Non-pigmented ciliary epithelial cell (primary cell): ENCODE measurements at regions not wholly inside any gene's neighbourhood (a gene's known extent, or its start where the extent isn't known, plus 50 kb on each side); places are given as distances from the start of the nearest gene placed in this dataset.

Experiments
- DNase-seq: peaks from one replicate; pipeline ENCODE4 v3.0.0-alpha.2; 2010; ENCODE audit warnings: low read depth

DNA sequence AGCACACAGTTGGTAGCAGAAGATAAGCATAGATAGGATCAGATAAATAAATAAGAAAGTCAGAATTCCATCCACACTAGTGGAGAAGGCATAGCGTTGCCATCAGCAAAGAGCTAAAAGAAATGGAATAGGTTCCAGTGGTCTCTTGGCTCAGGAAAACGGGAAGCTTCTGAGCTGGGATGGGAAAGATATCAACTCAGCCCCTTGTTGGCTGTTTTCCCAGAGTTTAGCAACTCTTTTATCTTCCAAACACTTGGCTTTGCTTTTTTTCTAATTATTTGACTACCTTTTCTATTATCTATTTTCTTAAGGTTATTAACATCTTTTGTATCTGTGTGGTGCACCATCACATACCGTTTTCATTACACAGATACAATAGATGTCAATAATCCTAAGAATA is 445.7 kb upstream of the TRPC7 start:
- DNase-seq: no peak

DNA sequence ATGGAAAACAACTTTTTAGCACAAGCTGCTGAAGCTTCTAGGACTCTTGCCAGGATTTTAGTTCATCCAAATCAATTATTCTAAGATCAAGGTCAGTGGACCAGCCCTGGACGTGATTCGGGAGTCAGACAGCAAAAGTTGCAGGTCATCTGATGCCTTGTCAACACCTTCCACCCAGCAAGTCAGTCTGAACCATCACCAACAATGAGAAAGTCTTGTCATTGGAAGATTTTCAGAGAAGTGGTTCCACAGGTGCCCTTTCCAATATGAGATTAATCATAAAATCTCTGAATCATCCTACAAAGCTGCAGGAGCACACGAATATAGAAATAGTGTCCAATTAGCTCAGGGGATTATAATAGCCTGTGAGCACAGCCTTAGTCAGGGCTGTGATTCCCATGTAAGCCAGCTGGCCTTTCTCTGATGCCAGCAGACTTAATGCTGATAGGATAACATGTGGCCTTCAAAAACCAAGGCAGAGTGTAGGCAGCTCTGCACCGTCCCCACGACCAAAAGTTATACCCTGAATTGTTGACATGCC is 445.0 kb upstream of the TRPC7 start:
- DNase-seq: peak; percentile 68

DNA sequence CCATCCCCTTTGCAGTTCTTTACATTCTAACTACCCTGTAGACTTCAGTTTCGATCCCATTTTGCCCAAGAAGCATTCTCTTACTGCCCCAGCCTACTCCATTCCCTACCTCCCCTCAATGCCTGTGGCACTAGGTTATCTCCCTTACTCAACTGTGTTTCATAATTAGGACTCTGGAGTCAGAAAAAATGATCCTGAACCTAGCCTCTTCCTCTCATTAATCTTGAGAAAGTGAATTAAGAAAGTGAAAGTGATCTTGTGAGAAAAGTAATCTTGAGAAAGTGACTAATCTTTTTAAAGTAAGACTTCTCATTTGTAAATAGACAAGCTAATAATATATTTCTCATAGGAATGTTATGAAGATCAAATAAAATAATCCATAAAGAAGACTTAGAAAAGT is 444.0 kb upstream of the TRPC7 start:
- no peak for DNase-seq

DNA sequence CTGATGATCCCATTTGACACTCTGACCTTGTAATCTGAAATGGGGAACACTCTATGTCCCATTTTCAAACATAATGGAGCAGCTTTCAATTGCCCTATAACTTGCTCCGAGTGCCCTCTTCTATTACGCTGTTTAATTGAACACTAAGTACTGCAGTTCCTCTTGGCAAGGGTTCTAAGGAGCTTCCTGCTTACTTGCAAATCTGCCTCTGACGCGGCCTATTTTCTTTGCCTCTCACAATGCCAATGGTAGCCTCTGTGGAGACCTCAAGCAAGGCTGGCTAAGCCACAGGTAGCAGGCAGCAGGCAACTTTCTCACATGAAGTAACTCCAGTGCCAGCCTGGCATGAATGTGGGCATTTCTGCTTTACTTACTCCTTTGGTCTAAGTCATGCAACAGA is 443.4 kb upstream of the TRPC7 start:
- no peak for DNase-seq

DNA sequence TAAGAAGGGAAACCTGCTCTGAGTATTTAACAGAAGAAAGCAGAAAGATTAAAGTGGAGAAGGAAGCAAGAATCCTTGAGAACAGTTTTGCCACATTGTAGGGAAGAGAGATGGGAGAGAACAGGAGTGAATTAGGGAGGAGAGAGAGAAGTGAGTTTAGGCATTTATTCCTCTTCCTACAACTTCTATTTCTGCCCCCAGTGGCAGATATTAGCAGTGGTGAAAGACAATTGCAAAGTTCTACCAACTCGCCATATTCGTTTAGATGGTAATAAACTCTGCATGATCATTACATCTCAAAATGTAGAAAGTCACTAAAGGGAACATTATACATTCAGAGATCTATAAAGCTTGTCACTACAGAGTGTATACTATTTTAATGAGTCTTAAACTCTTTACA is 440.1 kb upstream of the TRPC7 start:
- no peak for DNase-seq

DNA sequence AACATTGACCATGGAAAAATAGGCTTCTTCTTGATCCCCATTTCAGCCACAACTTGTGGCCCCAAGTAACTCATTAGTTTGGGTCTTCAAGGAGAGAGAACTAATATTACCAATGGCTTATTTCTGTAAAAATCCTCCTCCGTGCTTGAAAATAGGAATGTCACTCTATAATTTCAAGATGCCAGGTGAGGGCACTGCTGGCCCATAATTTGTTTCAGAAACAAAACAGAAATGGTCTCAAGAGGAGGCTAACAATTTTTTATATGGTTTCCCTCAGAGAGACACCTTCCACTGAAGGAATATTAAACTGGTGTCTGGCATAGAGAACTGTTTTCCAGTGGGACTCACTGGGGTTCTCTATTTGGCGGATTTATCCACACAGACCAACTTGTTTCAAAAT is 437.0 kb upstream of the TRPC7 start:
- no peak for DNase-seq

DNA sequence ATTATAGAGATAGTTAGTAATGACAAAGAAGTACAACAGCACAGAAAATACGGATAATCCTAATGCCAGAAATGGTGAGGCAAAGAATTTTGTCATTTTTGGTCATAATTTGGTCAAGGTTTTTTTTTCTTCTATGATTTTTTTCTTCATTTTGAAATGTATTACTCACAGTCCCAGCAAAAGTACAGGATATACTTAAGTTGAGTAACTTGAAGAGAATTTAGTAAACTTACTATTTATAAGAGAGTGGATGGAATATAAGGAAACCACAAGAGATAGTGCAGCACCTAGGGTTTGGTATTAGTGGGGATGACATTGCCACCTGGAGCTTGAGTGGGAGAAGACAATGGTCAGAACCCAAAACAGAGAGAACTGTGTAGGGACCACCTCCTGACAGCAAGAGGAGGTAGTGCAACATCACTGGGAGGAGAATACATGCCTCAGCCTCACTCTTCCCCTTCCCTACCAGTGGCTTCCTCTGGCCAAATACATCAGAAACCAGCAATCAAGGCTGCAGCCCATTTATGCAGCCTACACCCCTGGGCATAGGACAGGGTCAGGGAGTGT is 434.5 kb upstream of the TRPC7 start:
- DNase-seq: no peak

DNA sequence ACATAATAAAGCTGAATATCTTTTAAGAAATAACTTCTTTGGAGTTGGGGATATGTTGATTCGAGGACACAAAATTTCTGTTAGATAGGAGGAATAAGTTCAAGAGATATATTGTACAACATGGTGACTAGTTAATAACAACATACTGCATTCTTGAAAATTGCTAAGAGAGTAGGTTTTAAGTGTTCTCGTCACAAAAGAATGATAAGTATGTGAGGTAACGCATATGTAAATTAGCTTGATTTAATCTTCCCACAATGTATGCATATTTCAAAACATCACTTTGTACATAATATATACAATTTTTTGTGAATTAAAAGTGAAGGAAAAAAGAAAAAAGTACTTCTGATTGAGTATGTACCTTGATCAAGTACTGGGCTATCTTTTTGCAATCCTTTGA is 428.0 kb upstream of the TRPC7 start:
- DNase-seq: no peak

DNA sequence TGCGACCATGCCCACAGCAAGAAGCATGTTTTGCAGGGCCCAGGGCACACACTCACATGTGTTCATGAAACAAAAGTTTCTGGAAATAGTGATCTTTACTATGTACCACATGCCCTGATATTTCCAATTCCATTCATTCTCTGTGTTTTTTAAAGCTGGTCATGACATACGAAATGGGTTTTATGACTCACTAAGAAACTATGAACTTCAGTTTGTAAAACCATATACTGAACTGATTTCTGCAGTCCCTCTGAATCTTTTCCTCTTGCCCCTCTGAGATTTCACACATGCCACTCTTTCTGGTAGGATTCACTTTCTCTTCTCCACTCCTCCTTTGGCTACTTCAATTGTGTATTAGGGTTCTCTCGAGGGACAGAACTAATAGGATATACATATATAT is 416.1 kb upstream of the TRPC7 start:
- DNase-seq: peak; percentile 45

DNA sequence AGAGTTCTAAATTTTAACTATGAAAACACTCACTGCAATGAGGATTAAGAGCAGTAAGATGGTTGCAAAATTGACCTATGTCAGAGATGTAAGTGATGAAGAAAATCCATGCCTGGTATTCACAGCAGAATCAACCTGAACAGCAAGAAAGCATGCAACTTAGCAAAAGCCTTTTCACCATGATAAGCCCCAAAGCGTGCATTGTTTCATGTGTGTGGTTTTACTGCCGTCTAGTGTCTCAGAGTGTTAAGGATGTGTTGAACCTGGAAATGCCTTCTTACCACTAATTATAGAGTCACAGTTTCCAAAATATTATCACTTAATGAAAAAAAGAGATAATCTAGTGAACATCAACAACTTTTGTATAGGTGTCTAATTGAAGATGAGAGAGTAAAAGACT is 415.2 kb upstream of the TRPC7 start:
- DNase-seq: no peak

DNA sequence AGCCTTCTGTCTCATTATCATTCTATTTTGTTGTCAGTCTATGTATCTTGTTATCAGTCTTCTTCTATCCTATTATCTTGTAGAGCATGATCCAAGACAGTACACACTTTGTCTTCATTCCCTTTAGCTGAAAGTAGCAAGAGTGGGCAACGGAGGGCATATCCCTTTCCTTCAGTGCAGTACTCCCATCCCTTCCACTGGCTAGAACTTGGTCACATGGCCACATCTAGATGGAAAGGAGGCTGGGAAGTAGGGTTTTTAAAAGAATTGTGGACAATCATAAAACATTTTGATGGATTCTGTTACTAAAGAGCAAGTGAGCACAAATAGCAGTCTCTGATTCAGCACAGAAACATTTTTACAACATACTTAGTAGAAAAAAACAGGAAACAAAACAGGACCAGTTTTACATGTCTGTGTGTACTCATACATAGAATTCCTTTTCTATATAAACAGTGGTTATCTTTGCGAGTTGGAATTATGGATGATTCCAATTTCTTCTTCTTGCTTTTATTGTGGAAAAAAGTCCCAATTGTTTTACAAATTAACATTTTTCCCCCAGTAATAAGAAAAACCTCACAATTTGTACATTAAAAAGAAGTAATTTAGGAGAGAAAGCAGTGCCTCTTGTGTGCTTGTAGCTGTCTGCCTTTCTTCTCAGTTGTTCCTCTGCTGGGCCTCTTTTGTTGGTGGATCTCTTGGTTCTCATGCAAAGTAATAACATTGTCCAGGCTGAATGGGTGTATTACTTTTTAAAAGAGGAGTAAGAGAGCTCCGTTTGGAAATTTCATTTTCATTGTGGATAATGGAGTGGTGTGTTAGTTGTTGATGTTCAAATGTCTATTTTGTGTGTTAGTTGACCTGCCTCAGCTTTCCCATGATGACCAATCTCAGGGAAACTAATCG is 410.9 kb upstream of the TRPC7 start:
- no peak for DNase-seq

DNA sequence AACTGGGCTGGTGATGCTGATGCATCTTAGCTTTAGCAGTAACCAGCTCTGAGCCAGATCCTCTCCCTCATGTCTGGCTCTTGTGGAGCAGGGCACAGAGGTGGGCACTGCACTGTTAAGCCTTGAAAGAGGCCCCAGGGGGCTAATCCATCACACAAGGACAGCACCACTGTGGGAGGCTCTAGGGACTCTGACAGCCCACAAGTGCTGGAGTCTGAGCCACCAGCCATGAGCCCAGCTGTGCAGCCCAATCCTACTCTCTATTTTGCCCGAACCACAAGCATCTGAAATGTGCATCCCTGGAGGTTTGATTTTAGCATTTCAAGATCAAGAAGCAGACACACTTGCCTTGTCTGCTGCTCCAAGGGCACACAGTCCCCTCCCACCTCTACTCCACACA is 407.1 kb upstream of the TRPC7 start:
- DNase-seq: no peak

DNA sequence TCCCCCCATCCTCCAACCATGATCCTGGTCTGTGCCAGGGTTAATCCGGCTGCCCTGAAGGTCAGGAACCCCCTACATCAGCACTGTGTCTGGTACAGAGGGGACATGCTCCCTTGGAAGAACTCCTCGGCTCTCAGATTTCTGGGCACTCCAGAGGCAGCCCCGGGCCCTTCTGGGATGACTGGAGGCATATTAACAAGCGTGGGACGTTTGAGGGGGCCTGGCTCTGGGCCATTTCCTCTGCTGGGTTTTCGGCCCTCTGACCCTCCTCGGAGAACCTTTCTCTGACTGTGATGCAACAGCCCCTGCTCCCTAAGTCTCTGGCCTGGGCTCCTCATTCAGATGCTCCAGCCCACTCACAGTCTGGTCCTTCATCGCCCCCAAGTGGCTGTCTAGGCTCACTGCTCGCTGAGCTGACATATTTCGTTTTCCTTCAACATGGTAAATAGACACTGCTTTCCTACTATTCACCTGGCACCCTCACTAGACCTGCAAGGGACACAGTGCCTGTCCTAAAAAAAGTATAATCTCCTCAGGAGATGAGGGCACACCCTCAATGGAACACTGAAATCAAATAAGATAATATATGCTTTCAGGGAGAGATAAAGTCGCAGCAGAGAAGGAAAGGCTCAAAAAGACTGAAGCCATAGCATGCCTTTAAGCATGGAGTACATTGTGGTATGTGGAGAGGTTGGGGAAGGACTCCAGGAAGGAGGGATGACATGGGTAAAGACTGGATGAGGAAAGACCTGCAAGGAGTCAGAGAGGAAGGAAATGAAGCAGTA is 404.7 kb upstream of the TRPC7 start:
- DNase-seq: no peak

DNA sequence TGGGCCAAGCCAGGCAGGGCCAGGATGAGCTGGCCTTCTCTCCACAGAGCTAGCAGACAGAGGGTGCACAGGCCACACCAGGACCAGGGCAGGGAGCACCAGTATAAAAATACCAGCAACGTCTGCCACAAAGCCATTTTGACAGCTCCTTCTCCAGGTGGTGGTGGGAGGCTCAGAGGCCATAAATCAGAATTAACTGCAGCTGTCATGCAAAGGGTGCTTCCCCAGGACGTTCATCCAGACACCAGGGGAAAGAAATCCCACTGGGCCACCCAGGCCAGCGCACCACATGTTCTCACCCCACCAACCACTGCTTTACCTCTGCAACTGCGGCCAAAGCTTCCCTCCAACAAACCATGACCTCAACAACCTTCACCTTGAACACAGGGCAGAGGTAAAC is 403.7 kb upstream of the TRPC7 start:
- no peak for DNase-seq

DNA sequence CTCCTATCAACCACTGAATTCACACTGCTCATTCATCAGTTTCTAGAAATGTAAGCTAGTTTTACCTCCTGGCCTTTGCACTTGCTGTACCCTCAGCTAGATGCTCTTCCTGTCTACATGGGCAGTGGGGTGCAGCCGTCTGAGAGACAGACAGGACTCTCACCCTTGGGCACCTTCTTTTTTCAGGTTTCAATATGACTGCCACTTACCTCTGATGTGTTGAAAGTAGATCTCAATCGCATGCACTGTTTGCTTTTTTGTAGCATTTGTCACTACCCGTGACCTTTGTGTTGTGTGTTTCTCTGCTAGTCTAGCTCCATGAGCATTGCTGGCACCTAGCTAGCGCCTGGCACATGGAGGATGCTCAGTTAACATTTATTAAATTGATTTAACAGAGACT is 403.1 kb upstream of the TRPC7 start:
- no peak for DNase-seq

DNA sequence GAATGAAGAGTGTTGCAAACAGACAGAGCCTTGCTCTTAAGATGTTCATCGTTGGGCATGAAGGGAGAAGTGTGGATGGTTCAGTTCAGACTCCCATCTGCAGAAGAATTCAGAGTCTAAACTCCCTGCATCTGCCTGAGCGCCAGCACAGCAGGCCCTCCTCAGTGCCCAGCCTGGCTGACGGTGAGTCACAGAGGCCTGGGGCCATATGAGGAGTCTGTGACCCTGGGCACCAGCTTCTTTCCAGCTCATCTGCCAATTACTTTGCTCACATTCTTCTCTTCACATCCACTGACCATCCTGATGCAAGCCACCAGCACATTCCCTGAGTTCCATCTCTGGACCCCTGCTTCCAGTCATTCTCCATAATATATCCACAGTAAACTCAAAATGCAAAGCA is 401.1 kb upstream of the TRPC7 start:
- DNase-seq: no peak

DNA sequence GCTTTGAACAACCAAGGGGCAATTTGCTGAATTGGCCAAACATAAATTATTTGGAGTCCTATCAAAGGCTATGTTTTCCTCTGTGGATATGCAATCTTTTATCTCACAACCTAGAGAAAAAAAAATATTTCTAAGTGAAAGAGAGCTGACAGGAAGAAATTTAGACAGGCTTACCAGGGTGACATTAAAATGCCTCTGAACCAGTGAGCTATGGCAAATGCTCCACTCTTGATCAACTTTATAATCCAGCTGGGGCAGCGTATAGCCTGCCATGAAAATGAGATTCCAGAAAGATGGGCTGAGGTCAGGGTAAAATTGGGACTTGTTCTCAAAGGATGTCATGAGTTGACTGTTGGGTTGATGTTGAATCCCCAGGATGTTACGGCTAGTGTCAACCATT is 399.3 kb upstream of the TRPC7 start:
- no peak for DNase-seq

DNA sequence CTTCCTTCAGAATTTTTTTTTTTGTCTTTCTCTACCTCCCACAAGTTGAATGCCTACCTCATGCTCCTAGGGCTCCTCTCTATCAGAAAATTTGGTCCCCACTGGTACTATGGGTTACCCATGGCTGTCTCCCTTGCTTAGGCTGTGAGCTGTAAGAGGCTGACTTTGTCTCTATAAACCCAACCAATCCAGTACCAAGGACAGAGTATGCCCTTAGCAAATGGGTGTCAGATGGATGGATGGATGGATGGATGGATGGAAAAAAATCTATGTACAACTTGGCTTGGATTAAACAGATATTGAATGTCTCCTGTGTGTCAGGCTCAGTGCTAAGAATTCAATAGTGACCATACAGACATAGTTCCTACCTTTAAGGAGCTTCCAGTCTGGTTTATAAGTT is 398.2 kb upstream of the TRPC7 start:
- no peak for DNase-seq

DNA sequence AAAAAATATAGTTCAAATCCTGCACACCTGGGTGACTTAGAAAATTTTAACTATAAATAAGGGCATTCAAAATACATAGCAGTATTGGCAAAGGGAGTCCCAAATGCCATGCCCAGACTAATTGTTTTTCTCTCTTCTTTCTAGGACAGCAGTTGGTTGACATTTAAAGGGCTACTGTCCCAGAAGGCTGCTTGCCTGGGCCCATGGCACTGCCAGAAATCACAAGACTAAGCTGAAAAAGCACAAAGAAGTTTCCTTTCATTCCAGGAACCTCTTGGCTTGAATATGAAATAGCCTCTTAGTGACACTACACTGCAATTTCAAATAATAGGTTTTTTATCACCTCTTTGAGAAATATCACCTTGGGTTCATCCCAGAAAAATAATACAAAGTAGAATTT is 388.9 kb upstream of the TRPC7 start:
- DNase-seq: no peak

DNA sequence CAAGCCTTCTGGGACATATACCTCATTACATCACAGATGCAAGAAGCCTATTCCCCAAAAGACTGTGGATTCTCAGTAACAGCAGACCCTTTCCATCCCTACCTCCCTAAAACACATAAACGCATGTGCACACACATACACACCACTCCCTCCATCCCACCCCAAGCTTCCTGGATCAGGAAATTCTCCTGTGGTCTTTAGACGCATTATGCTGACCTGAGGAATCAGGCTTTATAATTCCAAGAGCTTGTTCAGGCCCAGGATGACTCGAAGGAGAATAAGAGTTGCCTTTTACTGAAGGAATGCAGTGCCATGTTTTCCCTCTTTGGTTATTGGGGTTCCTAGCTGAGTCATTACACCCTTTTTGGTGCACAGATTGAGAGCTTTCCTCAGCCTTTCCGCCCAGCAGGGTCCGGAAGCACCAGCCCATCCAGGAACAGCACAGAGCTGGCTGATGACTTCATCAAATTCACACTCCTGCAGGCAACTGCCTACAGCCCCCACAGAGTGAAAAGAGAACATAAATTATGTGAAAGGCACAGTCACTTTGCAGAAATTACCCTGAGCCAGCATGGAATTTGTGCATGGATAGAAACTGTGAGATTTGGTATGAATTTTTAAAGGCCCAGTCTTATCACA is 385.0 kb upstream of the TRPC7 start:
- no peak for DNase-seq

DNA sequence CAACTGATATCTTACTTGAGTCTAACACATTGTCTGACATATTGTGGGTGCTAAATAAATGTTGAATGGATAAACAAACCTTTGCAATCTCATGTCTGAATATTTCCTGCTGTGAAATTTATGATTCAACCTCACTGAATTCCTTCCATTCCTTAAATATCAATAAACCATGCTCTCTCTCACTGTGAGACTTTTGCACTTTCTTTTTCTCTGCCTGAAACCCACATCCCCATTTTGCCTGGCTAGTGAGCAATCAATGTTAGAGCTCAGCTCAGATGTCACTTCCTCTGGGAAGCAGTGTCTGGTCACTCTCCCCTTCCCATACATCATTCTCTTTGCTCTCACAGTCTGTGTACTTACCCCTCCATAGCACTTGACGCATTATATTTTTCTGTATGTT is 383.7 kb upstream of the TRPC7 start:
- peak; percentile 62 for DNase-seq

DNA sequence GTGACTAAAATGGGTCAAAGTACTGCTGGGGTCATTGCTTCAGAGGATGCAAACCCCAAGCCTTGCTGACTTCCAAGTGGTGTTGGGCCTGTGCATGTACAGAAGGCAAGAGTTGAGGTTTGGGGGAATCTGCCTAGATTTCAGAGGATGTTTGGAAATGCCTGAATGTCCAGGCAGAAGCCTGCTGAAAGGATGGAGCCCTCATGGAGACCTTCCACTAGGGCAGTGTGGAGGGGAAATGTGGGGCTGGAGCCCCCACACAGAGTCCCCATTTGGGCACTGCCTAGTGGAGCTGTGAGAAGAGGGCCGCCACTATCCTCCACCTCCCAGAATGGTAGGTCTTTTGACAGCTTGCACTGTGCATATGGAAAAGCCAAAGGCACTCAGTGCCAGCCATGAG is 377.7 kb upstream of the TRPC7 start:
- DNase-seq: no peak
